Keratinocyte (primary cell): ENCODE measurements at regions not wholly inside any gene's neighbourhood (a gene's known extent, or its start where the extent isn't known, plus 50 kb on each side); places are given as distances from the start of the nearest gene placed in this dataset.

ENCODE experiments used
- CTCF ChIP-seq, 3 experiments: IDR thresholded peaks in 1 of 3; conservative IDR thresholded peaks in 1 of 3; optimal IDR thresholded peaks in 1 of 3; 2 replicates in 2 of 3; 3 replicates in 1 of 3; pipeline versions ENCODE3 to v1.5.1; 2011; ENCODE audit warnings: low read length in 3 of 3, mild to moderate bottlenecking in 3 of 3, moderate library complexity in 2 of 3, control low read depth in 1 of 3, inconsistent platforms in 1 of 3; ENCODE audit not compliant: insufficient read depth in 2 of 3; ENCODE audit errors: extremely low read depth in 1 of 3
- EZH2 ChIP-seq: IDR thresholded peaks from one replicate; pipeline ENCODE4 v1.6.1; 2012; ENCODE audit warnings: inconsistent platforms, mild to moderate bottlenecking, low read length, moderate library complexity

GRCh38 chr7:94228678-94229077 is 166.0 kb upstream of the COL1A2 start:
- TF ChIP-seq CTCF (optimal IDR thresholded peaks at IDR 0.05 in 1 of 3, IDR thresholded peaks at IDR 0.05 in 1 of 3, conservative IDR thresholded peaks at IDR 0.05 in 1 of 3; ENCODE audit: extremely low read depth in 1 of 3, insufficient read depth in 2 of 3, low read length in 3 of 3) (no peak), EZH2 (no peak)
